WTC11 (cell line): ENCODE measurements at regions not wholly inside any gene's neighbourhood (a gene's known extent, or its start where the extent isn't known, plus 50 kb on each side); places are given as distances from the start of the nearest gene placed in this dataset.

Source experiments
- ATAC-seq: fragments of 200-7000 bp; cut with Tn5 transposase; 2 replicates; pipeline ENCODE4 v1.10.0; 2021; ENCODE audit warnings: mild to moderate bottlenecking, moderate library complexity
- CTCF ChIA-PET: fragments of 300-600 bp; sonication (Branson Sonifier 250); formaldehyde crosslinking; loops from one replicate; lab custom pipeline; 2021; ENCODE audit warnings: antibody characterized with exemption; lab: Charles Lee
- POLR2A ChIA-PET: fragments of 350-600 bp; sonication (Branson Sonifier 250); formaldehyde crosslinking; loops from one replicate; lab custom pipeline; 2021; ENCODE audit warnings: antibody characterized with exemption; lab: Charles Lee
- DNase-seq: peaks from one replicate; pipeline ENCODE4 v3.0.0; 2021; ENCODE audit warnings: low spot score
- H3K27ac Mint-ChIP-seq: 2 replicates; pipeline ENCODE4 v1.8.0; 2021; ENCODE audit warnings: mixed read lengths
- H3K27me3 Mint-ChIP-seq: 2 replicates; pipeline ENCODE4 v1.8.0; 2021; ENCODE audit warnings: low read depth, mild to moderate bottlenecking, moderate library complexity, mixed read lengths
- H3K36me3 Mint-ChIP-seq: 2 replicates; pipeline ENCODE4 v1.8.0; 2021; ENCODE audit warnings: mixed read lengths
- H3K4me1 Mint-ChIP-seq: 2 replicates; pipeline ENCODE4 v1.8.0; 2022; ENCODE audit warnings: mixed read lengths
- H3K4me3 Mint-ChIP-seq: 2 replicates; pipeline ENCODE4 v1.8.0; 2021; ENCODE audit warnings: mild to moderate bottlenecking, moderate library complexity, mixed read lengths
- H3K9me3 Mint-ChIP-seq: 2 replicates; pipeline ENCODE4 v1.8.0; 2021; ENCODE audit warnings: mixed read lengths
- ATF1 ChIP-seq: sonication (generic); formaldehyde crosslinking; IDR thresholded peaks from 2 replicates; pipeline ENCODE4 v1.8.1; 2023; ENCODE audit warnings: mild to moderate bottlenecking, moderate library complexity, missing genetic modification reagents
- CREM ChIP-seq: sonication (generic); formaldehyde crosslinking; IDR thresholded peaks from 2 replicates; pipeline ENCODE4 v1.8.1; 2022; ENCODE audit warnings: mild to moderate bottlenecking, missing genetic modification reagents, moderate library complexity
- ELF4 ChIP-seq: sonication (generic); formaldehyde crosslinking; IDR thresholded peaks from 2 replicates; pipeline ENCODE4 v1.8.1; 2022; ENCODE audit warnings: low read depth, mild to moderate bottlenecking, moderate library complexity, missing genetic modification reagents
- EMX1 ChIP-seq: fragments of 250-450 bp; sonication (Bioruptor Pico); IDR thresholded peaks from 2 replicates; pipeline ENCODE4 v1.8.0; 2021; ENCODE audit warnings: mild to moderate bottlenecking
- FOXJ3 ChIP-seq: sonication (generic); formaldehyde crosslinking; IDR thresholded peaks from 2 replicates; pipeline ENCODE4 v1.9.0; 2021; ENCODE audit warnings: missing genetic modification reagents, mild to moderate bottlenecking, borderline replicate concordance
- FOXP4 ChIP-seq: sonication (generic); formaldehyde crosslinking; IDR thresholded peaks from 2 replicates; pipeline ENCODE4 v1.8.0; 2022; ENCODE audit warnings: mild to moderate bottlenecking, missing genetic modification reagents
- GTF2I ChIP-seq: fragments of 250-450 bp; sonication (Bioruptor Pico); conservative IDR thresholded peaks from 2 replicates; pipeline ENCODE4 v1.4.0; 2021; ENCODE audit warnings: mild to moderate bottlenecking
- IRF2 ChIP-seq: sonication (generic); formaldehyde crosslinking; IDR thresholded peaks from 2 replicates; pipeline ENCODE4 v1.8.0; 2022; ENCODE audit warnings: low read depth, missing genetic modification reagents, borderline replicate concordance
- MYBL2 ChIP-seq: sonication (generic); formaldehyde crosslinking; IDR thresholded peaks from 2 replicates; pipeline ENCODE4 v1.8.1; 2023; ENCODE audit warnings: mild to moderate bottlenecking, moderate library complexity, missing genetic modification reagents
- NFATC4 ChIP-seq: fragments of 250-450 bp; sonication (Bioruptor Pico); IDR thresholded peaks from 2 replicates; pipeline ENCODE4 v1.9.0; 2021; ENCODE audit warnings: mild to moderate bottlenecking
- NFE2L1 ChIP-seq: sonication (generic); formaldehyde crosslinking; IDR thresholded peaks from 2 replicates; pipeline ENCODE4 v1.8.1; 2023; ENCODE audit warnings: missing genetic modification reagents
- NFYB ChIP-seq: sonication (generic); formaldehyde crosslinking; conservative IDR thresholded peaks from 2 replicates; pipeline ENCODE4 v1.8.0; 2022; ENCODE audit warnings: low read depth, missing genetic modification reagents
- NR1H2 ChIP-seq: sonication (generic); formaldehyde crosslinking; IDR thresholded peaks from 2 replicates; pipeline ENCODE4 v1.9.0; 2021; ENCODE audit warnings: mild to moderate bottlenecking, moderate library complexity, missing genetic modification reagents
- OVOL2 ChIP-seq: fragments of 250-450 bp; sonication (Bioruptor Pico); IDR thresholded peaks from 2 replicates; pipeline ENCODE4 v1.9.0; 2021; ENCODE audit warnings: mild to moderate bottlenecking, borderline replicate concordance
- PRRX2 ChIP-seq: fragments of 250-450 bp; sonication (Bioruptor Pico); IDR thresholded peaks from 2 replicates; pipeline ENCODE4 v1.8.0; 2021; ENCODE audit warnings: mild to moderate bottlenecking
- RORB ChIP-seq: fragments of 250-450 bp; sonication (Bioruptor Pico); IDR thresholded peaks from 2 replicates; pipeline ENCODE4 v1.9.0; 2021; ENCODE audit warnings: mild to moderate bottlenecking
- SMAD3 ChIP-seq: sonication (generic); formaldehyde crosslinking; IDR thresholded peaks from 2 replicates; pipeline ENCODE4 v1.8.0; 2022; ENCODE audit warnings: missing genetic modification reagents, mild to moderate bottlenecking, borderline replicate concordance
- TCF7 ChIP-seq: sonication (generic); formaldehyde crosslinking; IDR thresholded peaks from 2 replicates; pipeline ENCODE4 v1.8.0; 2022; ENCODE audit warnings: mild to moderate bottlenecking, low read depth, missing genetic modification reagents, moderate library complexity
- TEAD1 ChIP-seq: sonication (generic); formaldehyde crosslinking; IDR thresholded peaks from 2 replicates; pipeline ENCODE4 v1.8.0; 2022; ENCODE audit warnings: mild to moderate bottlenecking, missing genetic modification reagents
- TEAD4 ChIP-seq: sonication (generic); formaldehyde crosslinking; IDR thresholded peaks from 2 replicates; pipeline ENCODE4 v1.8.0; 2022; ENCODE audit warnings: mild to moderate bottlenecking, missing genetic modification reagents
- ZBTB21 ChIP-seq: sonication (generic); formaldehyde crosslinking; IDR thresholded peaks from 2 replicates; pipeline ENCODE4 v1.8.1; 2023; ENCODE audit warnings: mild to moderate bottlenecking, missing genetic modification reagents, borderline replicate concordance
- ZNF671 ChIP-seq: fragments of 250-450 bp; sonication (Bioruptor Pico); IDR thresholded peaks from 2 replicates; pipeline ENCODE4 v1.8.0; 2021; ENCODE audit warnings: mild to moderate bottlenecking
- ZSCAN18 ChIP-seq: fragments of 250-450 bp; sonication (Bioruptor Pico); IDR thresholded peaks from 2 replicates; pipeline ENCODE4 v2.1.2; 2022; ENCODE audit warnings: mild to moderate bottlenecking, moderate library complexity
- TF ChIP-seq, protein P1 (sequence below): sonication (generic); formaldehyde crosslinking; IDR thresholded peaks from 2 replicates; pipeline ENCODE4 v1.8.1; 2023; ENCODE audit warnings: mild to moderate bottlenecking, moderate library complexity, missing genetic modification reagents
- TF ChIP-seq, protein P2 (sequence below): sonication (generic); formaldehyde crosslinking; IDR thresholded peaks from 2 replicates; pipeline ENCODE4 v1.8.1; 2022; ENCODE audit warnings: low read depth, mild to moderate bottlenecking, moderate library complexity, missing genetic modification reagents, borderline replicate concordance
- TF ChIP-seq, protein P3 (sequence below): sonication (generic); formaldehyde crosslinking; conservative IDR thresholded peaks from 2 replicates; pipeline ENCODE4 v1.8.1; 2023; ENCODE audit warnings: mild to moderate bottlenecking, low read depth, missing genetic modification reagents, moderate library complexity

- H3K4me1 Mint-ChIP-seq, result peaks cover 18% of the 10 kb centered on the region
- ATAC-seq (no peak), DNase-seq (no peak)
- no peaks in the 10 kb centered on the region for H3K9me3 Mint-ChIP-seq
- TF ChIP-seq EMX1 (CRISPR knock-in tag) (no peak), NFE2L1 (CRISPR knock-in tag) (no peak), CREM (no peak)
- TF ChIP-seq, protein P1, sequence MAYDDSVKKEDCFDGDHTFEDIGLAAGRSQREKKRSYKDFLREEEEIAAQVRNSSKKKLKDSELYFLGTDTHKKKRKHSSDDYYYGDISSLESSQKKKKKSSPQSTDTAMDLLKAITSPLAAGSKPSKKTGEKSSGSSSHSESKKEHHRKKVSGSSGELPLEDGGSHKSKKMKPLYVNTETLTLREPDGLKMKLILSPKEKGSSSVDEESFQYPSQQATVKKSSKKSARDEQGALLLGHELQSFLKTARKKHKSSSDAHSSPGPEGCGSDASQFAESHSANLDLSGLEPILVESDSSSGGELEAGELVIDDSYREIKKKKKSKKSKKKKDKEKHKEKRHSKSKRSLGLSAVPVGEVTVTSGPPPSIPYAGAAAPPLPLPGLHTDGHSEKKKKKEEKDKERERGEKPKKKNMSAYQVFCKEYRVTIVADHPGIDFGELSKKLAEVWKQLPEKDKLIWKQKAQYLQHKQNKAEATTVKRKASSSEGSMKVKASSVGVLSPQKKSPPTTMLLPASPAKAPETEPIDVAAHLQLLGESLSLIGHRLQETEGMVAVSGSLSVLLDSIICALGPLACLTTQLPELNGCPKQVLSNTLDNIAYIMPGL (CRISPR knock-in tag), result no peak
- H3K27me3 Mint-ChIP-seq, result peaks cover 29% of the 10 kb centered on the region
- no peaks in the 10 kb centered on the region for H3K36me3 Mint-ChIP-seq
- POLR2A ChIA-PET, result no interaction called here
- CTCF ChIA-PET, result no interaction called here
- H3K27ac Mint-ChIP-seq, result no peak overlapping the region
- H3K4me3 Mint-ChIP-seq, result no peak overlapping the region
These were observed 1644.7 kb upstream of the C9orf72 start for GRCh38 chr9:29217966-29218365.

- Mint-ChIP-seq H3K27ac (no peak overlapping the region), H3K4me3 (no peak overlapping the region), H3K9me3 (no peaks in the 10 kb centered on the region), H3K27me3 (peaks cover 10% of the 10 kb centered on the region)
- ATAC-seq (no peak), DNase-seq (no peak)
- POLR2A ChIA-PET, result interaction anchor here (0.6 kb wide), 1 partner anchor 622 kb away, joined by 3 read pairs; no protein-coding TSS in a partner anchor
- TF ChIP-seq SMAD3 (CRISPR knock-in tag) (no peak), PRRX2 (CRISPR knock-in tag) (no peak)
- TF ChIP-seq, protein P2, sequence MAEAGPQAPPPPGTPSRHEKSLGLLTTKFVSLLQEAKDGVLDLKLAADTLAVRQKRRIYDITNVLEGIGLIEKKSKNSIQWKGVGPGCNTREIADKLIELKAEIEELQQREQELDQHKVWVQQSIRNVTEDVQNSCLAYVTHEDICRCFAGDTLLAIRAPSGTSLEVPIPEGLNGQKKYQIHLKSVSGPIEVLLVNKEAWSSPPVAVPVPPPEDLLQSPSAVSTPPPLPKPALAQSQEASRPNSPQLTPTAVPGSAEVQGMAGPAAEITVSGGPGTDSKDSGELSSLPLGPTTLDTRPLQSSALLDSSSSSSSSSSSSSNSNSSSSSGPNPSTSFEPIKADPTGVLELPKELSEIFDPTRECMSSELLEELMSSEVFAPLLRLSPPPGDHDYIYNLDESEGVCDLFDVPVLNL (CRISPR knock-in tag), result no peak
- TF ChIP-seq, all 79 proteins: peak for 0
- CTCF ChIA-PET, result no interaction called here
- Mint-ChIP-seq H3K36me3 (no peaks in the 10 kb centered on the region), H3K4me1 (peaks cover 9% of the 10 kb centered on the region)
These were observed 1647.4 kb upstream of the C9orf72 start for GRCh38 chr9:29220596-29221251.

DNA sequence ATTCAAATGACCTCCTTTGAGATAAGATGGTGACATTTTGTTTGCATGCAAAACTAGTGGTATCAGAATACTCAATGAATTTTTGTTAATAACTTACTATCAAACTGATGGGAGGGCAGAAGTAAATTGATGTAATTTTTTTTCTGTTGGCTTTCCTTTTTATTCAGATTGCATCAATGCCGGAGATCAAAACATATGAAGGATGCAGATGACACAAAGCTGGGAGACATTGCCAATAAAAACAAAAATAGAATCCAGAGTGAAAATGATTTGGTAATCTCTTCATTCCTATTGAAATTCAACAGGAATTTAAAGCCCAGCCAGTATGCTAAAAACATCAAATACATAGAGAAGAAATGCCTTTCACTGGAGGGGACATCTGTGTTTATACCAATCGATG is 1655.3 kb upstream of the C9orf72 start:
- ChIA-PET POLR2A (no interaction called here), CTCF (no interaction called here)
- Mint-ChIP-seq H3K4me3 (no peak overlapping the region), H3K27ac (no peak overlapping the region), H3K27me3 (no peaks in the 10 kb centered on the region), H3K4me1 (0 out of 2 replicates have a peak, but pooled peaks cover 5% of the 10 kb centered on the region), H3K9me3 (peaks cover 5% of the 10 kb centered on the region), H3K36me3 (no peaks in the 10 kb centered on the region)
- ATAC-seq, result no peak
- DNase-seq, result no peak
- TF ChIP-seq TCF7 (CRISPR knock-in tag) (no peak), ATF1 (CRISPR knock-in tag) (no peak), TEAD1 (CRISPR knock-in tag) (no peak), OVOL2 (CRISPR knock-in tag) (no peak), NFYB (no peak), ZNF671 (no peak), GTF2I (CRISPR knock-in tag) (no peak), FOXP4 (no peak), NR1H2 (CRISPR knock-in tag) (no peak), TEAD4 (no peak), IRF2 (CRISPR knock-in tag) (no peak), ELF4 (CRISPR knock-in tag) (no peak), NFATC4 (CRISPR knock-in tag) (no peak), RORB (no peak), ZSCAN18 (CRISPR knock-in tag) (no peak), FOXJ3 (no peak), MYBL2 (CRISPR knock-in tag) (no peak), ZBTB21 (CRISPR knock-in tag) (no peak)
- TF ChIP-seq, protein P3, sequence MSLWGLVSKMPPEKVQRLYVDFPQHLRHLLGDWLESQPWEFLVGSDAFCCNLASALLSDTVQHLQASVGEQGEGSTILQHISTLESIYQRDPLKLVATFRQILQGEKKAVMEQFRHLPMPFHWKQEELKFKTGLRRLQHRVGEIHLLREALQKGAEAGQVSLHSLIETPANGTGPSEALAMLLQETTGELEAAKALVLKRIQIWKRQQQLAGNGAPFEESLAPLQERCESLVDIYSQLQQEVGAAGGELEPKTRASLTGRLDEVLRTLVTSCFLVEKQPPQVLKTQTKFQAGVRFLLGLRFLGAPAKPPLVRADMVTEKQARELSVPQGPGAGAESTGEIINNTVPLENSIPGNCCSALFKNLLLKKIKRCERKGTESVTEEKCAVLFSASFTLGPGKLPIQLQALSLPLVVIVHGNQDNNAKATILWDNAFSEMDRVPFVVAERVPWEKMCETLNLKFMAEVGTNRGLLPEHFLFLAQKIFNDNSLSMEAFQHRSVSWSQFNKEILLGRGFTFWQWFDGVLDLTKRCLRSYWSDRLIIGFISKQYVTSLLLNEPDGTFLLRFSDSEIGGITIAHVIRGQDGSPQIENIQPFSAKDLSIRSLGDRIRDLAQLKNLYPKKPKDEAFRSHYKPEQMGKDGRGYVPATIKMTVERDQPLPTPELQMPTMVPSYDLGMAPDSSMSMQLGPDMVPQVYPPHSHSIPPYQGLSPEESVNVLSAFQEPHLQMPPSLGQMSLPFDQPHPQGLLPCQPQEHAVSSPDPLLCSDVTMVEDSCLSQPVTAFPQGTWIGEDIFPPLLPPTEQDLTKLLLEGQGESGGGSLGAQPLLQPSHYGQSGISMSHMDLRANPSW (CRISPR knock-in tag), result no peak
